IMR-90 (cell line): ENCODE measurements at regions not wholly inside any gene's neighbourhood (a gene's known extent, or its start where the extent isn't known, plus 50 kb on each side); places are given as distances from the start of the nearest gene placed in this dataset.

Experiments used
- ATAC-seq: fragments of 200-7000 bp; cut with Tn5 transposase; 2 replicates; pipeline ENCODE4 v1.9.1; 2020; ENCODE audit warnings: low read depth, mild to moderate bottlenecking, moderate library complexity
- BruUV-seq: library from RNA; stranded (reverse); fragments of 400-500 nt; replicated peaks from 2 replicates; lab custom pipeline; 2021; lab: Mats Ljungman, UMichigan
- CTCF ChIA-PET: fragments of 300-600 bp; formaldehyde crosslinking; extraction: SDS; loops from one replicate; lab custom pipeline; 2021; ENCODE audit warnings: antibody characterized with exemption; lab: Yijun Ruan, JAX
- POLR2A ChIA-PET: fragments of 300-600 bp; sonication (Branson Sonifier 250); formaldehyde crosslinking; loops from one replicate; lab custom pipeline; 2022; ENCODE audit warnings: antibody characterized with exemption; ENCODE audit not compliant: unreplicated experiment; lab: Charles Lee
- DNase-seq: peaks from one replicate; pipeline ENCODE4 v3.0.0; 2013
- H2AFZ ChIP-seq: replicated peaks from 2 replicates; pipeline ENCODE3; 2013; ENCODE audit warnings: low read length, mild to moderate bottlenecking; ENCODE audit not compliant: poor library complexity
- H2AK5ac ChIP-seq: 2 replicates; pipeline ENCODE4 v1.6.1; 2013; ENCODE audit warnings: low read depth, low read length, inconsistent platforms
- H2AK9ac ChIP-seq: replicated peaks from 2 replicates; pipeline ENCODE3; 2013; ENCODE audit warnings: mild to moderate bottlenecking, low read depth, low read length, moderate library complexity; ENCODE audit not compliant: poor library complexity
- H2BK120ac ChIP-seq: 2 replicates; pipeline ENCODE4 v1.6.1; 2013; ENCODE audit warnings: low read depth, low read length, inconsistent platforms
- H2BK15ac ChIP-seq: 3 replicates; pipeline ENCODE4 v1.6.1; 2013; ENCODE audit warnings: low read depth, low read length, inconsistent platforms
- H2BK20ac ChIP-seq: 2 replicates; pipeline ENCODE4 v1.6.1; 2013; ENCODE audit warnings: low read depth, mild to moderate bottlenecking, inconsistent platforms, low read length, moderate library complexity
- H2BK5ac ChIP-seq: 2 replicates; pipeline ENCODE4 v1.6.1; 2013; ENCODE audit warnings: mild to moderate bottlenecking, low read depth, low read length, inconsistent platforms; ENCODE audit not compliant: poor library complexity, severe bottlenecking
- H3K14ac ChIP-seq: replicated peaks from 2 replicates; pipeline ENCODE4 v1.6.1; 2013; ENCODE audit warnings: low read depth, low read length, inconsistent platforms
- H3K18ac ChIP-seq: 2 replicates; pipeline ENCODE4 v1.6.1; 2013; ENCODE audit warnings: low read depth, low read length, control low read depth
- H3K23ac ChIP-seq: 2 replicates; pipeline ENCODE4 v1.6.1; 2013; ENCODE audit warnings: low read depth, low read length, inconsistent platforms
- H3K27ac ChIP-seq: 2 replicates; pipeline ENCODE4 v1.5.1; 2013; ENCODE audit warnings: mild to moderate bottlenecking, control low read depth, low read length; ENCODE audit not compliant: insufficient read depth
- H3K27me3 ChIP-seq: 2 replicates; pipeline ENCODE4 v1.6.1; 2013; ENCODE audit warnings: low read length; ENCODE audit not compliant: control insufficient read depth, insufficient read depth
- H3K36me3 ChIP-seq: 2 replicates; pipeline ENCODE4 v1.6.1; 2013; ENCODE audit warnings: low read length, mixed read lengths; ENCODE audit not compliant: control insufficient read depth, insufficient read depth
- H3K4ac ChIP-seq: 2 replicates; pipeline ENCODE4 v1.6.1; 2013; ENCODE audit warnings: low read depth, low read length, inconsistent platforms
- H3K4me1 ChIP-seq: 2 replicates; pipeline ENCODE4 v1.6.1; 2013; ENCODE audit warnings: low read length, mixed read lengths; ENCODE audit not compliant: control insufficient read depth, insufficient read depth
- H3K4me2 ChIP-seq: 2 replicates; pipeline ENCODE4 v1.6.1; 2013; ENCODE audit warnings: low read depth, mild to moderate bottlenecking, control low read depth, low read length, moderate library complexity
- H3K4me3 ChIP-seq: 2 replicates; pipeline ENCODE4 v1.5.1; 2013; ENCODE audit warnings: low read depth, mild to moderate bottlenecking, control low read depth, low read length, moderate library complexity; ENCODE audit not compliant: insufficient read depth
- H3K56ac ChIP-seq: 2 replicates; pipeline ENCODE4 v1.6.1; 2013; ENCODE audit warnings: low read length, inconsistent platforms; ENCODE audit not compliant: insufficient read depth; ENCODE audit errors: extremely low read depth
- H3K79me1 ChIP-seq, 2 experiments: 2 replicates each; pipeline ENCODE4 v1.6.1; 2013; ENCODE audit warnings: low read length in 2 of 2, inconsistent platforms in 1 of 2, low read depth in 1 of 2
- H3K9ac ChIP-seq: 2 replicates; pipeline ENCODE4 v1.6.1; 2013; ENCODE audit warnings: low read depth, low read length, control low read depth
- H3K9me1 ChIP-seq: 2 replicates; pipeline ENCODE4 v1.6.1; 2013; ENCODE audit warnings: low read length, inconsistent platforms; ENCODE audit not compliant: insufficient read depth
- H3K9me3 ChIP-seq: 2 replicates; pipeline ENCODE4 v1.6.1; 2013; ENCODE audit warnings: low read length; ENCODE audit not compliant: control insufficient read depth, insufficient read depth
- H4K20me1 ChIP-seq: 2 replicates; pipeline ENCODE4 v1.6.1; 2013; ENCODE audit warnings: low read length, inconsistent platforms; ENCODE audit not compliant: insufficient read depth
- H4K5ac ChIP-seq: 2 replicates; pipeline ENCODE4 v1.6.1; 2013; ENCODE audit warnings: mild to moderate bottlenecking, low read depth, low read length, control low read depth
- H4K8ac ChIP-seq, 2 experiments: 2 replicates each; pipeline ENCODE4 v1.6.1; 2013; ENCODE audit warnings: low read depth in 2 of 2, low read length in 2 of 2, control low read depth in 1 of 2, inconsistent platforms in 1 of 2
- H4K91ac ChIP-seq: 2 replicates; pipeline ENCODE4 v1.6.1; 2013; ENCODE audit warnings: low read depth, low read length, inconsistent platforms; ENCODE audit not compliant: insufficient read depth
- CEBPB ChIP-seq: IDR thresholded peaks from 2 replicates; pipeline ENCODE4 v1.6.1; 2012; ENCODE audit warnings: low read depth, low read length, improper control_type of control experiment
- CHD1 ChIP-seq: IDR thresholded peaks from 2 replicates; pipeline ENCODE4 v1.6.1; 2012; ENCODE audit warnings: low read depth, low read length, improper control_type of control experiment
- MAFK ChIP-seq: IDR thresholded peaks from 2 replicates; pipeline ENCODE4 v1.6.1; 2012; ENCODE audit warnings: low read depth, low read length, improper control_type of control experiment
- WGBS, 2 experiments: methylation state at CpG; one replicate each; pipeline versions ENCODE4 v1.1.5 to v1.1.7; 2013; ENCODE audit warnings: missing lambda C conversion rate in 2 of 2; ENCODE audit not compliant: insufficient read length in 1 of 2; ENCODE audit errors: extremely low coverage in 2 of 2; 5-methylcytosine and 5-hydroxymethylcytosine counted together
- dilution Hi-C: fragments of 300-500 bp; cut with HindIII; formaldehyde crosslinking; loops from one replicate; pipeline ENCODE4 v1.14.3; 2018; ENCODE audit warnings: low sequenced_read_pairs; ENCODE audit not compliant: unreplicated experiment
- in situ Hi-C: fragments of 300-500 bp; cut with MboI; formaldehyde crosslinking; loops from 3 replicates; pipeline ENCODE4 v1.14.3; 2019; ENCODE audit warnings: low sequenced_read_pairs, inconsistent platforms, mixed read lengths
- intact Hi-C: fragments of 100-400 bp; cut with micrococcal nuclease; formaldehyde crosslinking; loops from 2 replicates; pipeline ENCODE4 v1.10.0; 2022
- TF ChIP-seq, protein P1 (sequence below): fragments of 150-350 bp; IDR thresholded peaks from 2 replicates; pipeline ENCODE4 v1.6.1; 2016; ENCODE audit warnings: low read depth, mild to moderate bottlenecking, low read length, moderate library complexity, borderline replicate concordance

DNA sequence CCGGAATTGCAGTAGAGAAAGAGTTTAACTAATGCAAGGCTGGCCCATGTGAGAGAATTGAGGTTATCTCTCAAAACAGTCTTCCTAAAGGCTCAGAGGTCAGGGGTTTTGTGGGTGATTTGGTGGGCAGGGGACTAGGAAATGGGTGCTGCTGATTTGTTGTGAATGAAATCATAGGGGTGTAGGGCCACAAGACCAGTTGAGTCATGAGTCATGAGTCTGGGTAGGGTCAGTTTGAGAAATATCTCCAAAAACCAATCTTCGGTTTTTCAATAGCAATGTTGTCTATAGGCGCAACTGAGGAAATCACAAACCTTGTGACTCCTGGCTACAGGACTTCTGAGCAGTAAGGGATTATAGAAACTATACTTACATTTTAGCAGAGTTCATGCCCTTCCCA, 460.0 kb upstream of the NRP1 start:
- H3K27ac ChIP-seq, result no peak overlapping the region
- no peak overlapping the region for H4K91ac ChIP-seq
- H3K4me1 ChIP-seq, result no peaks in the 10 kb centered on the region
- intact Hi-C loops (no loop called here), in situ Hi-C loops (loop anchor here (25.0 kb wide), 1 partner anchor 843 kb away; no protein-coding TSS in a partner anchor), dilution Hi-C loops (no loop called here)
- H2BK120ac ChIP-seq, result no peak overlapping the region
- no peak overlapping the region for H3K23ac ChIP-seq
- no peaks in the 10 kb centered on the region for H3K9me1 ChIP-seq
- no peak overlapping the region for H3K4ac ChIP-seq
- H3K4me2 ChIP-seq, result no peak overlapping the region
- DNase-seq, result no peak
- no peak overlapping the region for H2AK9ac ChIP-seq
- no peaks in the 10 kb centered on the region for H3K9me3 ChIP-seq
- no peaks in the 10 kb centered on the region for H4K20me1 ChIP-seq
- H2BK20ac ChIP-seq, result no peak overlapping the region
- no CpG with 5 or more reads among the region's 3 CpGs for WGBS, 2 experiments
- H3K27me3 ChIP-seq, result no peaks in the 10 kb centered on the region; the same call in 1 of the 2 replicates
- H2AK5ac ChIP-seq, result no peak overlapping the region
- CTCF ChIA-PET, result no interaction called here
- H3K18ac ChIP-seq, result no peak overlapping the region
- no peak for ATAC-seq
- H2BK5ac ChIP-seq, result no peak overlapping the region
- POLR2A ChIA-PET, result no interaction called here
- no peak overlapping the region for H4K5ac ChIP-seq
- H3K56ac ChIP-seq, result no peak overlapping the region
- no TSS peak for BruUV-seq
- TF ChIP-seq CEBPB (no peak), CHD1 (no peak), MAFK (no peak)
- TF ChIP-seq, protein P1, sequence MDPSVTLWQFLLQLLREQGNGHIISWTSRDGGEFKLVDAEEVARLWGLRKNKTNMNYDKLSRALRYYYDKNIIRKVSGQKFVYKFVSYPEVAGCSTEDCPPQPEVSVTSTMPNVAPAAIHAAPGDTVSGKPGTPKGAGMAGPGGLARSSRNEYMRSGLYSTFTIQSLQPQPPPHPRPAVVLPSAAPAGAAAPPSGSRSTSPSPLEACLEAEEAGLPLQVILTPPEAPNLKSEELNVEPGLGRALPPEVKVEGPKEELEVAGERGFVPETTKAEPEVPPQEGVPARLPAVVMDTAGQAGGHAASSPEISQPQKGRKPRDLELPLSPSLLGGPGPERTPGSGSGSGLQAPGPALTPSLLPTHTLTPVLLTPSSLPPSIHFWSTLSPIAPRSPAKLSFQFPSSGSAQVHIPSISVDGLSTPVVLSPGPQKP, result no peak
- no peak overlapping the region for H3K4me3 ChIP-seq
- no peak overlapping the region for H3K9ac ChIP-seq
- no peak overlapping the region for H2BK15ac ChIP-seq
- no peak overlapping the region for H2AFZ ChIP-seq
- H3K79me1 ChIP-seq, result no peaks in the 10 kb centered on the region
- H3K36me3 ChIP-seq, result no peaks in the 10 kb centered on the region
- no peak overlapping the region for H4K8ac ChIP-seq
- no peak overlapping the region for H3K14ac ChIP-seq
